ENCODE measurements at regions not wholly inside any gene's neighbourhood (a gene's known extent, or its start where the extent isn't known, plus 50 kb on each side); places are given as distances from the start of the nearest gene placed in this dataset.

- POLR2A ChIA-PET, result no interaction called here
- no peaks in the 10 kb centered on the region for H4K20me1 ChIP-seq (ENCODE audit: insufficient read depth)
- intact Hi-C loops (cut with micrococcal nuclease), result no loop called here
- no peaks in the 10 kb centered on the region for H3K9me2 ChIP-seq (ENCODE audit: insufficient read depth)
- TF ChIP-seq JUND (IDR thresholded peaks at IDR 0.05) (no peak), ATF3 (IDR thresholded peaks at IDR 0.05) (no peak), TCF7L2 (IDR thresholded peaks at IDR 0.05; ENCODE audit: borderline replicate concordance, extremely low read depth, insufficient read depth, insufficient read length) (no peak), YY1 (IDR thresholded peaks at IDR 0.05; ENCODE audit: extremely low read depth, insufficient replicate concordance, low read depth, low read length) (no peak)
- H3K27ac ChIP-seq (ENCODE audit: low read depth, low read length), result no peak overlapping the region
- RAD21 ChIA-PET (ENCODE audit: low non-redundant PET in 1 of 2, low total read pairs in 2 of 2, uncharacterized antibody in 2 of 2, unreplicated experiment in 2 of 2), result no interaction called here
- H3K79me2 ChIP-seq (ENCODE audit: insufficient read depth, low read length), result no peaks in the 10 kb centered on the region
- H3K36me3 ChIP-seq (ENCODE audit: control insufficient read depth in 1 of 2, insufficient read depth in 2 of 2, low read length in 2 of 2), result no peaks in the 10 kb centered on the region
- no TSS peak for BruUV-seq (replicated peaks)
- no peaks in the 10 kb centered on the region for H3K4me1 ChIP-seq (ENCODE audit: control insufficient read depth in 1 of 2, insufficient read depth in 2 of 2, low read length in 2 of 2)
- no peaks in the 10 kb centered on the region for H3K27me3 ChIP-seq (ENCODE audit: insufficient read depth, low read length)
- ATAC-seq (no peak), DNase-seq (ENCODE audit: low read depth, low spot score) (no peak)
- H3K9ac ChIP-seq (ENCODE audit: low read length), result no peak overlapping the region
- H3K4me3 ChIP-seq (replicated peaks in 1 of 2; ENCODE audit: low read depth in 1 of 2, low read length in 2 of 2), result no peak overlapping the region
- CTCF ChIA-PET, result no interaction called here
- no peaks in the 10 kb centered on the region for H3K9me3 ChIP-seq (ENCODE audit: control insufficient read depth in 1 of 2, insufficient read depth in 1 of 2, low read depth in 1 of 2, low read length in 2 of 2)
- H2AFZ ChIP-seq (ENCODE audit: low read depth, low read length, poor library complexity, severe bottlenecking), result no peak overlapping the region
- no peak overlapping the region for H3K4me2 ChIP-seq (ENCODE audit: low read length)
These were observed 385.9 kb upstream of the DPH6 start for GRCh38 chr15:35931799-35932341.

GRCh38 chr15:35932531-35932930, 386.6 kb upstream of the DPH6 start:
- RAD21 ChIA-PET (ENCODE audit: low non-redundant PET in 1 of 2, low total read pairs in 2 of 2, uncharacterized antibody in 2 of 2, unreplicated experiment in 2 of 2), result no interaction called here
- BruUV-seq (replicated peaks), result no TSS peak
- Histone ChIP-seq H3K4me1 (ENCODE audit: control insufficient read depth in 1 of 2, insufficient read depth in 2 of 2, low read length in 2 of 2) (no peaks in the 10 kb centered on the region), H3K27me3 (ENCODE audit: insufficient read depth, low read length) (no peaks in the 10 kb centered on the region), H3K9me3 (ENCODE audit: control insufficient read depth in 1 of 2, insufficient read depth in 1 of 2, low read depth in 1 of 2, low read length in 2 of 2) (no peaks in the 10 kb centered on the region), H3K9ac (ENCODE audit: low read length) (no peak overlapping the region), H4K20me1 (ENCODE audit: insufficient read depth) (no peaks in the 10 kb centered on the region), H3K27ac (ENCODE audit: low read depth, low read length) (no peak overlapping the region), H3K4me3 (replicated peaks in 1 of 2; ENCODE audit: low read depth in 1 of 2, low read length in 2 of 2) (no peak overlapping the region), H2AFZ (ENCODE audit: low read depth, low read length, poor library complexity, severe bottlenecking) (no peak overlapping the region), H3K4me2 (ENCODE audit: low read length) (no peak overlapping the region), H3K9me2 (ENCODE audit: insufficient read depth) (no peaks in the 10 kb centered on the region), H3K79me2 (ENCODE audit: insufficient read depth, low read length) (no peaks in the 10 kb centered on the region), H3K36me3 (ENCODE audit: control insufficient read depth in 1 of 2, insufficient read depth in 2 of 2, low read length in 2 of 2) (no peaks in the 10 kb centered on the region)
- DNase-seq (ENCODE audit: low read depth, low spot score), result no peak
- ATAC-seq, result no peak
- POLR2A ChIA-PET, result no interaction called here
- CTCF ChIA-PET, result no interaction called here
- intact Hi-C loops (cut with micrococcal nuclease), result no loop called here
- TF ChIP-seq ATF3 (IDR thresholded peaks at IDR 0.05) (no peak), ZNF274 (IDR thresholded peaks at IDR 0.05; ENCODE audit: low read depth, low read length) (no peak), TCF7L2 (IDR thresholded peaks at IDR 0.05; ENCODE audit: borderline replicate concordance, extremely low read depth, insufficient read depth, insufficient read length) (no peak), JUND (IDR thresholded peaks at IDR 0.05) (no peak), CTCF (IDR thresholded peaks at IDR 0.05 in 2 of 3, conservative IDR thresholded peaks at IDR 0.05 in 1 of 3; ENCODE audit: borderline replicate concordance in 1 of 3, insufficient read depth in 1 of 3, low read depth in 2 of 3, low read length in 2 of 3) (no peak), SP1 (IDR thresholded peaks at IDR 0.05; ENCODE audit: low read depth) (no peak), RAD21 (IDR thresholded peaks at IDR 0.05; ENCODE audit: low read depth) (no peak), ZFX (IDR thresholded peaks at IDR 0.05) (no peak), ELF1 (IDR thresholded peaks at IDR 0.05; ENCODE audit: borderline replicate concordance, low read depth) (no peak), FOSL1 (IDR thresholded peaks at IDR 0.05; ENCODE audit: low read depth) (no peak), YY1 (IDR thresholded peaks at IDR 0.05; ENCODE audit: extremely low read depth, insufficient replicate concordance, low read depth, low read length) (no peak), REST (IDR thresholded peaks at IDR 0.05; ENCODE audit: low read depth) (no peak), EZH2 (IDR thresholded peaks at IDR 0.05) (no peak), EZH2phosphoT487 (IDR thresholded peaks at IDR 0.05; ENCODE audit: borderline replicate concordance) (no peak)

Measured in HCT116 (cell line).